HG03097 (cell line): ENCODE measurements at regions not wholly inside any gene's neighbourhood (a gene's known extent, or its start where the extent isn't known, plus 50 kb on each side); places are given as distances from the start of the nearest gene placed in this dataset.
"Not testable (repeated sequence)": the region's sequence is repeated elsewhere in the genome, so short reads cannot be mapped to it uniquely, and the experiment has no call there.

Experiments used
- ATAC-seq: cut with Tn5 transposase; IDR thresholded peaks from one replicate; pipeline ENCODE4 v1.9.1; 2021; ENCODE audit not compliant: unreplicated experiment, low FRiP score

- ATAC-seq: no peak
These were observed 165.9 kb downstream of the NRN1 start for GRCh38 chr6:5840734-5841390.

GRCh38 chr6:5838656-5839396 lies 167.9 kb downstream of the NRN1 start:
- ATAC-seq: no peak

GRCh38 chr6:5837323-5837722 lies 169.4 kb downstream of the NRN1 start:
- ATAC-seq: no peak

GRCh38 chr6:5836597-5836996 lies 170.1 kb downstream of the NRN1 start:
- not testable (repeated sequence) for ATAC-seq

GRCh38 chr6:5833120-5833519 lies 173.6 kb downstream of the NRN1 start:
- no peak for ATAC-seq

- no peak for ATAC-seq
These were observed 174.1 kb downstream of the NRN1 start for GRCh38 chr6:5832668-5833067.

- ATAC-seq: peak; percentile 41
These were observed 175.4 kb downstream of the NRN1 start for GRCh38 chr6:5831219-5831862.

- ATAC-seq: no peak
These were observed 178.4 kb downstream of the NRN1 start for GRCh38 chr6:5828296-5828695.

- ATAC-seq: no peak
These were observed 179.4 kb downstream of the NRN1 start for GRCh38 chr6:5827056-5827904.

GRCh38 chr6:5824382-5824983 lies 182.2 kb downstream of the NRN1 start:
- not testable (repeated sequence) for ATAC-seq
